Upper lobe of left lung (tissue), 4 donors: ENCODE measurements at regions not wholly inside any gene's neighbourhood (a gene's known extent, or its start where the extent isn't known, plus 50 kb on each side); places are given as distances from the start of the nearest gene placed in this dataset.

ENCODE experiments used
- CTCF ChIP-seq, 6 experiments: fragments of 450-650 bp in 4 of 6; fragments of 200-600 bp in 2 of 6; sonication (generic) in 2 of 6; IDR thresholded peaks; one replicate each; pipeline ENCODE4 v1.5.1; 2016 to 2019; ENCODE audit warnings: antibody characterized with exemption in 6 of 6
- POLR2A ChIP-seq, 4 donors: fragments of 450-650 bp; IDR thresholded peaks; one replicate each; pipeline ENCODE4 v1.5.1; 2016 to 2017; ENCODE audit warnings: antibody characterized with exemption in 4 of 4, mild to moderate bottlenecking in 2 of 4
- POLR2AphosphoS5 ChIP-seq, 2 donors: sonication (generic); formaldehyde crosslinking; IDR thresholded peaks; one replicate each; pipeline ENCODE4 v1.5.1; 2017; ENCODE audit warnings: antibody characterized with exemption in 2 of 2

DNA sequence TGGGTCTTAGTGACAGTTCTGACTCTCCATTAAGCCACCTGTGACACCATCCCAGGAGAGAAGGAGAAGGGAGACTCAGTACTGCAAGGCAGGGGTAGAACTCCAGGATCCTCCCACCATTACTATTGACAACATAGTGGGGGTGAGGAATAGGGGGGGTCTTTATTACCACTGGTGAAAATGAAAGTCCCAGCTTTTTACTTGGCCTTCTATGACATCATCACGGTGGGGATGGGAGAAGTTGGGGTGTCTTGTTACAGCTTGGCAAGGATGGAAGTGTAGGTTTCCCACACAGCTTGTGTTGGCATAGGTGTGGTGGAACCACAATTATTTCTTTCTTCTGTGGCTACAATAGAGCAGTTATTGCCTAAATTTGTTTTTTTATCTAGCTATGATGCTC, 203.9 kb upstream of the DTNA start:
- TF ChIP-seq POLR2AphosphoS5 (IDR thresholded peaks at IDR 0.05): no peak
- TF ChIP-seq CTCF (IDR thresholded peaks at IDR 0.05): no peak
- TF ChIP-seq POLR2A (IDR thresholded peaks at IDR 0.05): no peak
